K562 (cell line): ENCODE measurements at regions not wholly inside any gene's neighbourhood (a gene's known extent, or its start where the extent isn't known, plus 50 kb on each side); places are given as distances from the start of the nearest gene placed in this dataset.

Experiments used
- ATAC-seq: fragments of 200-7000 bp; cut with Tn5 transposase; 3 replicates; pipeline ENCODE4 v1.9.1; 2020; ENCODE audit warnings: moderate library complexity
- BruUV-seq: library from RNA; stranded (reverse); fragments of 400-500 nt; replicated peaks from 2 replicates; lab custom pipeline; 2021; lab: Mats Ljungman, UMichigan
- CTCF ChIA-PET: fragments of 300-600 bp; formaldehyde crosslinking; extraction: SDS; loops from one replicate; lab custom pipeline; 2021; ENCODE audit warnings: low intra/inter-chr PET ratio; lab: Yijun Ruan, JAX
- POLR2A ChIA-PET: fragments of 300-600, 350-650 bp; sonication (Branson Sonifier 250); formaldehyde crosslinking; extraction: SDS; loops from one replicate; lab custom pipeline; 2021; ENCODE audit warnings: antibody characterized with exemption, inconsistent platforms; lab: Yijun Ruan, JAX
- DNase-seq, 4 experiments: peaks; one replicate each; pipeline versions ENCODE4 v3.0.0 to v3.0.0-alpha.2; 2011 to 2018; ENCODE audit warnings: low spot score in 3 of 4, mixed read lengths in 3 of 4; ENCODE audit errors: extremely low read depth in 1 of 4
- FAIRE-seq: peaks from 2 replicates; lab custom pipeline; 2011; peaks lifted over from hg19 to GRCh38; lab: Jason Lieb, UNC
- H2AFZ ChIP-seq: 2 replicates; pipeline ENCODE4 v1.6.0; 2011; ENCODE audit warnings: low read depth, low read length, control low read depth, inconsistent platforms
- H3K27ac ChIP-seq: fragments of 200-600 bp; 3 replicates; pipeline ENCODE4 v1.8.0; 2011; ENCODE audit warnings: low read depth, mild to moderate bottlenecking, control low read depth, inconsistent platforms, low read length, moderate library complexity, mixed read lengths; ENCODE audit errors: extremely low read depth
- H3K27me3 ChIP-seq, 2 experiments: fragments of 300-600 bp in 1 of 2; 2 replicates in 1 of 2; 3 replicates in 1 of 2; pipeline versions ENCODE4 v1.6.0 to v1.8.0; 2011; ENCODE audit warnings: inconsistent platforms in 2 of 2, low read length in 2 of 2, mild to moderate bottlenecking in 1 of 2, mixed read lengths in 1 of 2, moderate library complexity in 1 of 2; ENCODE audit not compliant: control insufficient read depth in 2 of 2, insufficient read depth in 2 of 2
- H3K36me3 ChIP-seq: fragments of 300-600 bp; 3 replicates; pipeline ENCODE4 v1.8.0; 2011; ENCODE audit warnings: mild to moderate bottlenecking, low read length, inconsistent platforms; ENCODE audit not compliant: control insufficient read depth, insufficient read depth
- H3K4me1 ChIP-seq, 2 experiments: fragments of 200-600 bp in 1 of 2; replicated peaks in 1 of 2; 2 replicates in 1 of 2; 3 replicates in 1 of 2; pipeline versions ENCODE4 v1.5.1 to v1.8.0; 2011; ENCODE audit warnings: inconsistent platforms in 2 of 2, low read length in 2 of 2, mild to moderate bottlenecking in 1 of 2, mixed read lengths in 1 of 2, moderate library complexity in 1 of 2; ENCODE audit not compliant: control insufficient read depth in 2 of 2, insufficient read depth in 2 of 2
- H3K4me2 ChIP-seq: 2 replicates; pipeline ENCODE4 v1.6.1; 2011; ENCODE audit warnings: low read length, control low read depth, inconsistent platforms, mixed read lengths; ENCODE audit not compliant: insufficient read depth
- H3K4me3 ChIP-seq: fragments of 200-600 bp; sonication (generic), shearing (Covaris generic); 2 replicates; pipeline ENCODE4 v1.5.1; 2016; ENCODE audit warnings: control low read depth, inconsistent platforms
- H3K79me2 ChIP-seq: fragments of 200-600 bp; 3 replicates; pipeline ENCODE4 v1.8.0; 2011; ENCODE audit warnings: low read length, inconsistent platforms; ENCODE audit not compliant: control insufficient read depth, insufficient read depth
- H3K9ac ChIP-seq, 2 experiments: 2 replicates each; pipeline versions ENCODE4 v1.6.0 to v1.6.1; 2011; ENCODE audit warnings: low read depth in 2 of 2, low read length in 2 of 2, control low read depth in 1 of 2, inconsistent platforms in 1 of 2, mild to moderate bottlenecking in 1 of 2, mixed read lengths in 1 of 2; ENCODE audit not compliant: insufficient read depth in 1 of 2
- H3K9me1 ChIP-seq: one replicate; pipeline ENCODE4 v1.6.0; 2011; ENCODE audit warnings: inconsistent platforms, mild to moderate bottlenecking, low read length, moderate library complexity; ENCODE audit not compliant: control insufficient read depth, insufficient read depth
- H3K9me3 ChIP-seq: replicated peaks from 2 replicates; pipeline ENCODE4 v1.5.1; 2011; ENCODE audit warnings: low read depth, low read length, inconsistent platforms; ENCODE audit not compliant: control insufficient read depth, insufficient read depth
- H4K20me1 ChIP-seq: replicated peaks from 2 replicates; pipeline ENCODE4 v1.6.1; 2011; ENCODE audit warnings: low read length, inconsistent platforms, mixed read lengths; ENCODE audit not compliant: control insufficient read depth, insufficient read depth
- FOXP1 ChIP-seq: sonication (generic); formaldehyde crosslinking; IDR thresholded peaks from 2 replicates; pipeline ENCODE4 v1.8.0; 2022; ENCODE audit warnings: mild to moderate bottlenecking, missing genetic modification reagents
- MYBL2 ChIP-seq, 2 experiments: fragments of 450-650 bp in 1 of 2; sonication (generic) in 1 of 2; formaldehyde crosslinking in 1 of 2; IDR thresholded peaks; 2 replicates each; pipeline versions ENCODE4 v1.6.1 to v1.8.1; 2017 to 2022; ENCODE audit warnings: borderline replicate concordance in 1 of 2, inconsistent platforms in 1 of 2, low read depth in 1 of 2, mild to moderate bottlenecking in 1 of 2, missing genetic modification reagents in 1 of 2, moderate library complexity in 1 of 2
- NCOA4 ChIP-seq: fragments of 450-650 bp; IDR thresholded peaks from 2 replicates; pipeline ENCODE4 v1.6.1; 2018; ENCODE audit warnings: mild to moderate bottlenecking; ENCODE audit not compliant: partially characterized antibody
- PHB ChIP-seq: fragments of 250-450 bp; sonication (Bioruptor Pico); IDR thresholded peaks from 2 replicates; pipeline ENCODE4 v1.5.0; 2021
- RAD21 ChIP-seq, 2 experiments: fragments of 250-450 bp in 1 of 2; fragments of 450-650 bp in 1 of 2; sonication (Bioruptor Pico) in 1 of 2; formaldehyde crosslinking in 1 of 2; IDR thresholded peaks in 1 of 2; conservative IDR thresholded peaks in 1 of 2; 2 replicates each; pipeline versions ENCODE4 v1.4.0 to v1.8.0; 2020 to 2022; ENCODE audit warnings: mild to moderate bottlenecking in 2 of 2, moderate library complexity in 1 of 2
- RBM22 ChIP-seq: fragments of 200-400 bp; formaldehyde crosslinking; IDR thresholded peaks from 2 replicates; pipeline ENCODE4 v1.6.1; 2018; ENCODE audit warnings: low read length, low read depth; ENCODE audit not compliant: poor library complexity, severe bottlenecking
- RBM34 ChIP-seq: fragments of 200-400 bp; formaldehyde crosslinking; IDR thresholded peaks from 2 replicates; pipeline ENCODE4 v1.6.1; 2018; ENCODE audit warnings: low read length, borderline replicate concordance; ENCODE audit not compliant: insufficient read depth
- RCOR1 ChIP-seq, 2 experiments: IDR thresholded peaks; 2 replicates each; pipeline ENCODE4 v1.6.1; 2012; ENCODE audit warnings: low read depth in 2 of 2, low read length in 2 of 2, borderline replicate concordance in 1 of 2, improper control_type of control experiment in 1 of 2
- TBP ChIP-seq: optimal IDR thresholded peaks from 2 replicates; pipeline ENCODE3; 2011; ENCODE audit warnings: low read depth, low read length, improper control_type of control experiment
- THRAP3 ChIP-seq: fragments of 450-650 bp; IDR thresholded peaks from 2 replicates; pipeline ENCODE4 v1.6.1; 2016; ENCODE audit warnings: mild to moderate bottlenecking, inconsistent platforms, borderline replicate concordance
- ZNF184 ChIP-seq: sonication (generic); formaldehyde crosslinking; IDR thresholded peaks from 2 replicates; pipeline ENCODE4 v1.5.0; 2020; ENCODE audit warnings: missing genetic modification reagents
- ZNF507 ChIP-seq: conservative IDR thresholded peaks from 2 replicates; pipeline ENCODE4 v1.6.1; 2017; ENCODE audit warnings: missing genetic modification characterization, missing compliant biosample characterization
- ZNF589 ChIP-seq: fragments of 200-800 bp; sonication (Bioruptor generic); IDR thresholded peaks from 2 replicates; pipeline ENCODE4 v1.6.1; 2016; ENCODE audit warnings: low read depth, missing genetic modification characterization, missing compliant biosample characterization
- ZNF76 ChIP-seq: fragments of 250-450 bp; sonication (Bioruptor Pico); IDR thresholded peaks from 2 replicates; pipeline ENCODE4 v1.4.0; 2020; ENCODE audit warnings: mild to moderate bottlenecking, moderate library complexity, borderline replicate concordance
- WGBS: fragments of 100-300 bp; shearing (Covaris generic); methylation state at CpG from one replicate; pipeline ENCODE4 v1.1.6; 2016; ENCODE audit warnings: low coverage, mixed read lengths; ENCODE audit not compliant: insufficient coverage; ENCODE audit errors: missing lambda C conversion rate; 5-methylcytosine and 5-hydroxymethylcytosine counted together
- in situ Hi-C: fragments of 300-500 bp; cut with MboI; formaldehyde crosslinking; loops from 4 replicates; pipeline ENCODE4 v1.15.0; 2018; ENCODE audit warnings: inconsistent platforms, mixed read lengths
- intact Hi-C: fragments of 100-400 bp; cut with micrococcal nuclease; formaldehyde crosslinking; loops from 2 replicates; pipeline ENCODE4 v1.14.2; 2022
- TF ChIP-seq, protein P1 (sequence below): fragments of 250-450 bp; sonication (Bioruptor Pico); IDR thresholded peaks from 2 replicates; pipeline ENCODE4 v1.5.0; 2022; ENCODE audit warnings: mild to moderate bottlenecking
- TF ChIP-seq, protein P2 (sequence below): fragments of 250-450 bp; sonication (Bioruptor Pico); IDR thresholded peaks from 2 replicates; pipeline ENCODE4 v1.4.0; 2020; ENCODE audit warnings: mild to moderate bottlenecking, moderate library complexity

DNA sequence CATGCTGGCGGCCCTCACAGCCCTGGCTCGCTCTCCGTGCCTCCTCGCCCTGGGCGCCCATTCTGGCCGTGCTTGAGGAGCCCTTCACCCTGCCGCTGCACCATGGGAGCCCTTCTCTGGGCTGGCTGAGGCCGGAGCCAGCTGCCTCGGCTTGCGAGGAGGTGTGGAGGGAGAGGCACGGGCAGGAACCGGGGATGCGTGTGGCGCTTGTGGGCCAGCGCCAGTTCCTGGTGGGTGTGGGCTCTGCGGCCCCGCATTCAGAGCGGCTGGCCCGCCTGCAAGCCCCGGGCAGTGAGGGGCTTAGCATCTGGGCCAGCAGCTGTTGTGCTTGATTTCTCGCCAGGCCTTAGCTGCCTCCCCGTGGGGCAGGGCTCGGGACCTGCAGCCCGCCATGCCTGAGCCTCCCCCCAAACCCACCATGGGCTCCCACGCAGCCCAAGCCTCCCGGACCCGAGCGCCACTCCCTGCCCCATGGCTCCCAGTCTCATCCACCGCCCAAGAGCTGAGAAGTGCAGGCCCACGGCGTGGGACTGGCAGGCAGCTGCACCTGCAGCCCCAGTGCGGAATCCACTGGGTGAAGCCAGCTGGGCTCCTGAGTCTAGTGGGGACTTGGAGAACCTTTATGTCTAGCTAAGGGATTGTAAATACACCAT lies 163.4 kb upstream of the LRRC4C start:
- DNase-seq (no peak), FAIRE-seq (no peak), ATAC-seq (no peak)
- intact Hi-C loops = no loop called here
- in situ Hi-C loops = no loop called here
- ChIA-PET CTCF (no interaction called here), POLR2A (no interaction called here)
- Histone ChIP-seq H3K4me2 (no peak overlapping the region), H4K20me1 (no peaks in the 10 kb centered on the region), H3K9ac (no peak overlapping the region), H3K36me3 (no peaks in the 10 kb centered on the region), H3K79me2 (no peaks in the 10 kb centered on the region), H3K9me3 (no peaks in the 10 kb centered on the region), H2AFZ (no peak overlapping the region), H3K4me3 (no peak overlapping the region), H3K9me1 (no peaks in the 10 kb centered on the region), H3K27ac (no peak overlapping the region), H3K4me1 (no peaks in the 10 kb centered on the region), H3K27me3 (no peaks in the 10 kb centered on the region)
- BruUV-seq = no TSS peak
- no peak for TF ChIP-seq ZNF76 (CRISPR knock-in tag)
- TF ChIP-seq, protein P1, sequence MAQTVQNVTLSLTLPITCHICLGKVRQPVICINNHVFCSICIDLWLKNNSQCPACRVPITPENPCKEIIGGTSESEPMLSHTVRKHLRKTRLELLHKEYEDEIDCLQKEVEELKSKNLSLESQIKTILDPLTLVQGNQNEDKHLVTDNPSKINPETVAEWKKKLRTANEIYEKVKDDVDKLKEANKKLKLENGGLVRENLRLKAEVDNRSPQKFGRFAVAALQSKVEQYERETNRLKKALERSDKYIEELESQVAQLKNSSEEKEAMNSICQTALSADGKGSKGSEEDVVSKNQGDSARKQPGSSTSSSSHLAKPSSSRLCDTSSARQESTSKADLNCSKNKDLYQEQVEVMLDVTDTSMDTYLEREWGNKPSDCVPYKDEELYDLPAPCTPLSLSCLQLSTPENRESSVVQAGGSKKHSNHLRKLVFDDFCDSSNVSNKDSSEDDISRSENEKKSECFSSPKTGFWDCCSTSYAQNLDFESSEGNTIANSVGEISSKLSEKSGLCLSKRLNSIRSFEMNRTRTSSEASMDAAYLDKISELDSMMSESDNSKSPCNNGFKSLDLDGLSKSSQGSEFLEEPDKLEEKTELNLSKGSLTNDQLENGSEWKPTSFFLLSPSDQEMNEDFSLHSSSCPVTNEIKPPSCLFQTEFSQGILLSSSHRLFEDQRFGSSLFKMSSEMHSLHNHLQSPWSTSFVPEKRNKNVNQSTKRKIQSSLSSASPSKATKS (CRISPR knock-in tag) = no peak
- TF ChIP-seq THRAP3 = no peak
- TF ChIP-seq ZNF507 (tag) = no peak
- TF ChIP-seq RCOR1 (IDR thresholded peaks at IDR 0.05; ENCODE audit: borderline replicate concordance in 1 of 2, low read depth in 2 of 2, low read length in 2 of 2) = no peak
- TF ChIP-seq PHB = no peak
- no peak for TF ChIP-seq TBP
- TF ChIP-seq ZNF589 (CRISPR knock-in tag) = no peak
- no peak for TF ChIP-seq RAD21 (CRISPR knock-in tag; conservative IDR thresholded peaks at IDR 0.05 in 1 of 2, IDR thresholded peaks at IDR 0.05 in 1 of 2)
- TF ChIP-seq, protein P2, sequence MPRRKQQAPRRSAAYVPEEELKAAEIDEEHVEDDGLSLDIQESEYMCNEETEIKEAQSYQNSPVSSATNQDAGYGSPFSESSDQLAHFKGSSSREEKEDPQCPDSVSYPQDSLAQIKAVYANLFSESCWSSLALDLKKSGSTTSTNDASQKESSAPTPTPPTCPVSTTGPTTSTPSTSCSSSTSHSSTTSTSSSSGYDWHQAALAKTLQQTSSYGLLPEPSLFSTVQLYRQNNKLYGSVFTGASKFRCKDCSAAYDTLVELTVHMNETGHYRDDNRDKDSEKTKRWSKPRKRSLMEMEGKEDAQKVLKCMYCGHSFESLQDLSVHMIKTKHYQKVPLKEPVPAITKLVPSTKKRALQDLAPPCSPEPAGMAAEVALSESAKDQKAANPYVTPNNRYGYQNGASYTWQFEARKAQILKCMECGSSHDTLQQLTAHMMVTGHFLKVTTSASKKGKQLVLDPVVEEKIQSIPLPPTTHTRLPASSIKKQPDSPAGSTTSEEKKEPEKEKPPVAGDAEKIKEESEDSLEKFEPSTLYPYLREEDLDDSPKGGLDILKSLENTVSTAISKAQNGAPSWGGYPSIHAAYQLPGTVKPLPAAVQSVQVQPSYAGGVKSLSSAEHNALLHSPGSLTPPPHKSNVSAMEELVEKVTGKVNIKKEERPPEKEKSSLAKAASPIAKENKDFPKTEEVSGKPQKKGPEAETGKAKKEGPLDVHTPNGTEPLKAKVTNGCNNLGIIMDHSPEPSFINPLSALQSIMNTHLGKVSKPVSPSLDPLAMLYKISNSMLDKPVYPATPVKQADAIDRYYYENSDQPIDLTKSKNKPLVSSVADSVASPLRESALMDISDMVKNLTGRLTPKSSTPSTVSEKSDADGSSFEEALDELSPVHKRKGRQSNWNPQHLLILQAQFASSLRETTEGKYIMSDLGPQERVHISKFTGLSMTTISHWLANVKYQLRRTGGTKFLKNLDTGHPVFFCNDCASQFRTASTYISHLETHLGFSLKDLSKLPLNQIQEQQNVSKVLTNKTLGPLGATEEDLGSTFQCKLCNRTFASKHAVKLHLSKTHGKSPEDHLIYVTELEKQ (CRISPR knock-in tag) = no peak
- TF ChIP-seq MYBL2 (IDR thresholded peaks at IDR 0.05; ENCODE audit: low read depth) = no peak
- no peak for TF ChIP-seq MYBL2 (CRISPR knock-in tag; IDR thresholded peaks at IDR 0.05; ENCODE audit: borderline replicate concordance)
- TF ChIP-seq RBM22 = no peak
- TF ChIP-seq RBM34 = no peak
- TF ChIP-seq FOXP1 (CRISPR knock-in tag) = no peak
- TF ChIP-seq ZNF184 (CRISPR knock-in tag) = no peak
- no peak for TF ChIP-seq NCOA4
- WGBS = 0% methylated on average over 20 of the region's 32 CpGs
